PC-3 (cell line): ENCODE measurements at regions not wholly inside any gene's neighbourhood (a gene's known extent, or its start where the extent isn't known, plus 50 kb on each side); places are given as distances from the start of the nearest gene placed in this dataset.

Source experiments
- ATAC-seq: fragments of 200-7000 bp; cut with Tn5 transposase; 2 replicates; pipeline ENCODE4 v1.9.1; 2020; ENCODE audit warnings: mild to moderate bottlenecking, moderate library complexity
- BruUV-seq: library from RNA; stranded (reverse); fragments of 400-500 nt; replicated peaks from 2 replicates; lab custom pipeline; 2021; lab: Mats Ljungman, UMichigan
- CTCF ChIA-PET: fragments of 300-600 bp; sonication (Branson Sonifier 250); formaldehyde crosslinking; loops from one replicate; lab custom pipeline; 2022; ENCODE audit warnings: antibody characterized with exemption; lab: Charles Lee
- POLR2A ChIA-PET: fragments of 300-600 bp; sonication (Branson Sonifier 250); formaldehyde crosslinking; loops from one replicate; lab custom pipeline; 2022; ENCODE audit warnings: antibody characterized with exemption; ENCODE audit not compliant: unreplicated experiment; lab: Charles Lee
- DNase-seq: peaks from one replicate; pipeline ENCODE4 v3.0.0-alpha.2; 2015
- H2AFZ ChIP-seq: fragments of 300-600 bp; sonication (generic); 2 replicates; pipeline ENCODE4 v1.6.0; 2016; ENCODE audit warnings: antibody characterized with exemption, low read length
- H3F3A ChIP-seq: fragments of 300-600 bp; sonication (generic); one replicate; pipeline ENCODE4 v1.6.0; 2017; ENCODE audit warnings: antibody characterized with exemption, low read length, control low read depth, mild to moderate bottlenecking; ENCODE audit not compliant: unreplicated experiment
- H3K27ac ChIP-seq: fragments of 300-600 bp; sonication (generic); 2 replicates; pipeline ENCODE4 v1.5.1; 2016; ENCODE audit warnings: mild to moderate bottlenecking, low read length
- H3K27me3 ChIP-seq: fragments of 300-600 bp; sonication (generic); 2 replicates; pipeline ENCODE4 v1.6.1; 2016; ENCODE audit warnings: low read length, mixed read lengths
- H3K36me3 ChIP-seq: fragments of 300-600 bp; sonication (generic); 2 replicates; pipeline ENCODE4 v1.6.1; 2016; ENCODE audit warnings: low read depth, mixed run types, low read length, mixed read lengths
- H3K4me1 ChIP-seq: fragments of 300-600 bp; sonication (generic); 2 replicates; pipeline ENCODE4 v1.5.1; 2016; ENCODE audit warnings: low read length; ENCODE audit not compliant: insufficient read depth
- H3K4me2 ChIP-seq: fragments of 300-600 bp; sonication (generic); 2 replicates; pipeline ENCODE4 v1.6.0; 2016; ENCODE audit warnings: low read length
- H3K4me3 ChIP-seq: fragments of 300-600 bp; sonication (generic); 2 replicates; pipeline ENCODE4 v1.5.1; 2016; ENCODE audit warnings: mild to moderate bottlenecking, low read length, mixed read lengths
- H3K79me2 ChIP-seq: fragments of 300-600 bp; sonication (generic); 2 replicates; pipeline ENCODE4 v1.6.1; 2017; ENCODE audit warnings: low read length, mixed read lengths
- H3K9ac ChIP-seq: fragments of 300-600 bp; sonication (generic); 2 replicates; pipeline ENCODE4 v1.6.0; 2016; ENCODE audit warnings: mild to moderate bottlenecking, low read length
- H3K9me2 ChIP-seq: fragments of 300-600 bp; sonication (generic); replicated peaks from 2 replicates; pipeline ENCODE4 v1.6.1; 2016; ENCODE audit warnings: mixed run types, low read length, mixed read lengths
- H3K9me3 ChIP-seq: fragments of 300-600 bp; sonication (generic); 2 replicates; pipeline ENCODE4 v1.6.1; 2016; ENCODE audit warnings: low read length, mixed read lengths
- H4K20me1 ChIP-seq: fragments of 300-600 bp; sonication (generic); 2 replicates; pipeline ENCODE4 v1.6.1; 2016; ENCODE audit warnings: low read length, mixed read lengths
- EZH2 ChIP-seq: fragments of 300-600 bp; sonication (generic); IDR thresholded peaks from one replicate; pipeline ENCODE4 v1.6.1; 2017; ENCODE audit warnings: antibody characterized with exemption, mild to moderate bottlenecking, low read length; ENCODE audit not compliant: unreplicated experiment
- EZH2phosphoT487 ChIP-seq: fragments of 300-600 bp; sonication (generic); IDR thresholded peaks from 2 replicates; pipeline ENCODE4 v1.6.1; 2018; ENCODE audit warnings: mild to moderate bottlenecking, antibody characterized with exemption, low read length, borderline replicate concordance
- intact Hi-C: fragments of 100-400 bp; cut with micrococcal nuclease; formaldehyde crosslinking; loops from 2 replicates; pipeline ENCODE4 v1.9.0; 2023
- TF ChIP-seq, protein P1 (sequence below): fragments of 300-600 bp; sonication (generic); conservative IDR thresholded peaks from 2 replicates; pipeline ENCODE4 v1.5.1; 2017; ENCODE audit warnings: antibody characterized with exemption, low read depth, mild to moderate bottlenecking, low read length

- no peaks in the 10 kb centered on the region for H3K36me3 ChIP-seq
- no peaks in the 10 kb centered on the region for H3K79me2 ChIP-seq
- no peaks in the 10 kb centered on the region for H4K20me1 ChIP-seq
- DNase-seq: no peak
- H3K4me1 ChIP-seq: no peaks in the 10 kb centered on the region
- H3K4me3 ChIP-seq: no peak overlapping the region
- H2AFZ ChIP-seq: no peak overlapping the region
- no peaks in the 10 kb centered on the region for H3F3A ChIP-seq
- no peaks in the 10 kb centered on the region for H3K9me3 ChIP-seq
- no peak overlapping the region for H3K9ac ChIP-seq
- intact Hi-C loops: no loop called here
- ChIA-PET POLR2A (interaction anchor here (0.5 kb wide), 1 partner anchor 43 kb away, joined by 7 read pairs; no protein-coding TSS in a partner anchor), CTCF (no interaction called here)
- no peak for ATAC-seq
- no peak overlapping the region for H3K27ac ChIP-seq
- no peak overlapping the region for H3K4me2 ChIP-seq
- H3K9me2 ChIP-seq: no peaks in the 10 kb centered on the region
- TF ChIP-seq EZH2 (no peak), EZH2phosphoT487 (no peak)
- TF ChIP-seq, protein P1, sequence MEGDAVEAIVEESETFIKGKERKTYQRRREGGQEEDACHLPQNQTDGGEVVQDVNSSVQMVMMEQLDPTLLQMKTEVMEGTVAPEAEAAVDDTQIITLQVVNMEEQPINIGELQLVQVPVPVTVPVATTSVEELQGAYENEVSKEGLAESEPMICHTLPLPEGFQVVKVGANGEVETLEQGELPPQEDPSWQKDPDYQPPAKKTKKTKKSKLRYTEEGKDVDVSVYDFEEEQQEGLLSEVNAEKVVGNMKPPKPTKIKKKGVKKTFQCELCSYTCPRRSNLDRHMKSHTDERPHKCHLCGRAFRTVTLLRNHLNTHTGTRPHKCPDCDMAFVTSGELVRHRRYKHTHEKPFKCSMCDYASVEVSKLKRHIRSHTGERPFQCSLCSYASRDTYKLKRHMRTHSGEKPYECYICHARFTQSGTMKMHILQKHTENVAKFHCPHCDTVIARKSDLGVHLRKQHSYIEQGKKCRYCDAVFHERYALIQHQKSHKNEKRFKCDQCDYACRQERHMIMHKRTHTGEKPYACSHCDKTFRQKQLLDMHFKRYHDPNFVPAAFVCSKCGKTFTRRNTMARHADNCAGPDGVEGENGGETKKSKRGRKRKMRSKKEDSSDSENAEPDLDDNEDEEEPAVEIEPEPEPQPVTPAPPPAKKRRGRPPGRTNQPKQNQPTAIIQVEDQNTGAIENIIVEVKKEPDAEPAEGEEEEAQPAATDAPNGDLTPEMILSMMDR: no peak
- BruUV-seq: no TSS peak
- peaks cover 8% of the 10 kb centered on the region; the same call in 1 of the 2 replicates for H3K27me3 ChIP-seq
Observed at GRCh38 chr11:116364348-116364747, 408.4 kb downstream of the BUD13 start.

DNA sequence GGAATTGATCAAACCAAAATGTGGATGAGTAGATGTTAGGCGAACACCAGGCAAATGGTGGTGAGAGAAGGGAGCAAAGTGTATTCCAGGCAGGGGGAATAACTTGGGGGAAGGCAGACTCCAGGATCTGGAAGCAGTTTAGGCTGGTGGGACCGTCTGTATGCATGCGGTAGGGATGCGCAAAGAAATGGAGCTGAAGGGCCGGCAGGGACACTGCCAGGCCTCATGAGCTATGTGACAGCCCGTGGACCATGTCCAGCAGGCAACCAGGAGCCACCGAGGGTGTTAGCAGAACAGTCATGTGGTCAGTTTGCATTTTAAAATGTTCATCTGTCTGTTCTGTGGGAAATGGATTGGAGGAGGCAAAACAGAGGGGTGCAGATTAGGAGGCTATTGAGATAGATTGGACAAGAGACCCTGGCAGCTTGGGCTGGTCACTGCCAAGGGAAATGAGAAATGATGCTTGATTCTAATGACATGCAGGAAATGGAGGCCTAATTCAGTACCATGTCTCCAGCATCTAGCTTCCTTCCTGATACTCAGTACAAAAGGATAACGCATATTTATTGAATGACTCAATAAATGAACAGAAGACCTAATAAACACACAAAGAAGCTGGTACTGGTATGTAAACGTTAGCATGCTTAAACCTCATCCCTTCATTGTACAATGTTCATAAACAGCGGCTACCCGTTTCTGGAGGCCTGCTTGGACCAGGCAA, 412.4 kb downstream of the BUD13 start:
- Histone ChIP-seq H3K9ac (no peak overlapping the region), H3F3A (no peaks in the 10 kb centered on the region), H2AFZ (no peak overlapping the region), H3K27ac (no peak overlapping the region), H3K4me2 (no peak overlapping the region), H3K4me3 (no peak overlapping the region), H4K20me1 (no peaks in the 10 kb centered on the region), H3K9me2 (no peaks in the 10 kb centered on the region), H3K79me2 (no peaks in the 10 kb centered on the region), H3K4me1 (no peaks in the 10 kb centered on the region), H3K27me3 (peaks cover 20% of the 10 kb centered on the region; the same call in 1 of the 2 replicates), H3K9me3 (no peaks in the 10 kb centered on the region), H3K36me3 (no peaks in the 10 kb centered on the region)
- ChIA-PET CTCF (no interaction called here), POLR2A (no interaction called here)
- no peak for DNase-seq
- TF ChIP-seq EZH2: no peak
- TF ChIP-seq EZH2phosphoT487: no peak
- TF ChIP-seq, protein P1: no peak
- ATAC-seq: no peak
- intact Hi-C loops: no loop called here
- BruUV-seq: no TSS peak

GRCh38 chr11:116357784-116358544, 414.8 kb downstream of the BUD13 start:
- ChIA-PET POLR2A (no interaction called here), CTCF (no interaction called here)
- Histone ChIP-seq H3K27me3 (peaks cover 21% of the 10 kb centered on the region; the same call in 1 of the 2 replicates), H3K4me1 (no peaks in the 10 kb centered on the region), H3K79me2 (no peaks in the 10 kb centered on the region), H3K9me3 (no peaks in the 10 kb centered on the region), H3K4me3 (no peak overlapping the region), H2AFZ (no peak overlapping the region), H4K20me1 (no peaks in the 10 kb centered on the region), H3K36me3 (no peaks in the 10 kb centered on the region), H3K9me2 (no peaks in the 10 kb centered on the region), H3K4me2 (no peak overlapping the region), H3K27ac (no peak overlapping the region), H3F3A (no peaks in the 10 kb centered on the region), H3K9ac (no peak overlapping the region)
- no TSS peak for BruUV-seq
- no peak for ATAC-seq
- intact Hi-C loops: no loop called here
- no peak for DNase-seq
- TF ChIP-seq EZH2phosphoT487 (no peak), EZH2 (no peak)
- TF ChIP-seq, protein P1: peak; percentile 32; the same call in 1 of the 2 replicates
